Stimulated activated naive CD8-positive, alpha-beta T cell treated with anti-CD3 and anti-CD28 coated beads, Interleukin-15, amount 100 ng/mL, for 72 hours (primary cell): ENCODE measurements at regions not wholly inside any gene's neighbourhood (a gene's known extent, or its start where the extent isn't known, plus 50 kb on each side); places are given as distances from the start of the nearest gene placed in this dataset.
"Not testable (repeated sequence)": the region's sequence is repeated elsewhere in the genome, so short reads cannot be mapped to it uniquely, and the experiment has no call there.

ENCODE experiments used
- ATAC-seq: fragments of 150-1000 bp; cut with Tn5 transposase; 2 replicates; pipeline ENCODE4 v1.10.0; 2021; ENCODE audit warnings: mild to moderate bottlenecking, moderate library complexity
- DNase-seq, 2 donors: peaks; one replicate each; pipeline ENCODE4 v3.0.0; 2021 to 2022
- H3K27ac Mint-ChIP-seq, 2 donors: one replicate each; pipeline ENCODE4 v1.8.0; 2022; ENCODE audit warnings: mild to moderate bottlenecking in 2 of 2, mixed read lengths in 2 of 2, moderate library complexity in 2 of 2
- H3K27me3 Mint-ChIP-seq: one replicate; pipeline ENCODE4 v1.8.0; 2022; ENCODE audit warnings: mixed read lengths
- H3K4me1 Mint-ChIP-seq: one replicate; pipeline ENCODE4 v1.8.0; 2022; ENCODE audit warnings: mild to moderate bottlenecking, mixed read lengths
- H3K4me3 Mint-ChIP-seq, 2 donors: one replicate each; pipeline ENCODE4 v1.8.0; 2022; ENCODE audit warnings: mild to moderate bottlenecking in 2 of 2, mixed read lengths in 2 of 2, moderate library complexity in 1 of 2
- H3K9me3 Mint-ChIP-seq, 2 donors: one replicate each; pipeline ENCODE4 v1.8.0; 2022; ENCODE audit warnings: mixed read lengths in 2 of 2

- Mint-ChIP-seq H3K27me3 (no peaks in the 10 kb centered on the region), H3K9me3 (peaks cover 7 to 9% of the 10 kb centered on the region in 2 donors), H3K4me3 (no peak overlapping the region), H3K27ac (no peak overlapping the region), H3K4me1 (no peaks in the 10 kb centered on the region)
- ATAC-seq = no peak
- DNase-seq = no peak
Measured at GRCh38 chr4:160709026-160709425, 1454.8 kb downstream of the FSTL5 start.

- H3K27me3 Mint-ChIP-seq = no peaks in the 10 kb centered on the region
- peaks cover 7 to 9% of the 10 kb centered on the region in 2 donors for H3K9me3 Mint-ChIP-seq
- no peak overlapping the region for H3K4me3 Mint-ChIP-seq
- H3K4me1 Mint-ChIP-seq = no peaks in the 10 kb centered on the region
- H3K27ac Mint-ChIP-seq = no peak overlapping the region
- DNase-seq = no peak
- ATAC-seq = no peak
Measured at GRCh38 chr4:160709546-160709945, 1454.3 kb downstream of the FSTL5 start.

- no peaks in the 10 kb centered on the region for H3K9me3 Mint-ChIP-seq
- DNase-seq (no peak), ATAC-seq (no peak)
- H3K4me1 Mint-ChIP-seq = no peaks in the 10 kb centered on the region
- H3K27me3 Mint-ChIP-seq = no peaks in the 10 kb centered on the region
- H3K4me3 Mint-ChIP-seq = no peak overlapping the region
- no peak overlapping the region for H3K27ac Mint-ChIP-seq
Measured at GRCh38 chr4:160716551-160716950, 1447.2 kb downstream of the FSTL5 start.

GRCh38 chr4:160717848-160718247, 1446.0 kb downstream of the FSTL5 start:
- no peak overlapping the region for H3K27ac Mint-ChIP-seq
- H3K27me3 Mint-ChIP-seq = no peaks in the 10 kb centered on the region
- H3K9me3 Mint-ChIP-seq = no peaks in the 10 kb centered on the region
- no peak for ATAC-seq
- DNase-seq = no peak
- H3K4me1 Mint-ChIP-seq = no peaks in the 10 kb centered on the region
- H3K4me3 Mint-ChIP-seq = no peak overlapping the region

GRCh38 chr4:160724063-160724462, 1439.7 kb downstream of the FSTL5 start:
- H3K27ac Mint-ChIP-seq = no peak overlapping the region
- no peak overlapping the region for H3K4me3 Mint-ChIP-seq
- H3K4me1 Mint-ChIP-seq = no peaks in the 10 kb centered on the region
- DNase-seq (no peak), ATAC-seq (no peak)
- peaks cover 0 to 2% of the 10 kb centered on the region in 2 donors for H3K9me3 Mint-ChIP-seq
- no peaks in the 10 kb centered on the region for H3K27me3 Mint-ChIP-seq

- Mint-ChIP-seq H3K9me3 (peaks cover 18 to 26% of the 10 kb centered on the region in 2 donors), H3K27me3 (no peaks in the 10 kb centered on the region), H3K27ac (no peak overlapping the region), H3K4me1 (no peaks in the 10 kb centered on the region), H3K4me3 (no peak overlapping the region)
- ATAC-seq = no peak
- DNase-seq = no peak
Measured at GRCh38 chr4:160745126-160745525, 1418.7 kb downstream of the FSTL5 start.

- ATAC-seq, H3K27me3 Mint-ChIP-seq, DNase-seq, H3K4me1 Mint-ChIP-seq, H3K4me3 Mint-ChIP-seq, H3K27ac Mint-ChIP-seq: not testable (repeated sequence)
- H3K9me3 Mint-ChIP-seq = peaks cover 18 to 21% of the 10 kb centered on the region in 2 donors
Measured at GRCh38 chr4:160746585-160746984, 1417.2 kb downstream of the FSTL5 start.

- no peak overlapping the region for H3K27ac Mint-ChIP-seq
- ATAC-seq (no peak), DNase-seq (no peak)
- H3K27me3 Mint-ChIP-seq = no peaks in the 10 kb centered on the region
- no peak overlapping the region for H3K4me3 Mint-ChIP-seq
- peaks cover 6 to 7% of the 10 kb centered on the region in 2 donors for H3K9me3 Mint-ChIP-seq
- no peaks in the 10 kb centered on the region for H3K4me1 Mint-ChIP-seq
Measured at GRCh38 chr4:160772668-160773067, 1391.1 kb downstream of the FSTL5 start.

- no peaks in the 10 kb centered on the region for H3K4me1 Mint-ChIP-seq
- no peaks in the 10 kb centered on the region for H3K27me3 Mint-ChIP-seq
- DNase-seq = no peak
Measured at GRCh38 chr4:160795216-160795615, 1368.6 kb downstream of the FSTL5 start.

GRCh38 chr4:160808174-160808573, 1355.6 kb downstream of the FSTL5 start:
- no peak for ATAC-seq
- H3K27me3 Mint-ChIP-seq = no peaks in the 10 kb centered on the region
- H3K9me3 Mint-ChIP-seq = peaks cover 0 to 5% of the 10 kb centered on the region in 2 donors

More at GRCh38 chr4:160795216-160795615, 1368.6 kb downstream of the FSTL5 start:
- ATAC-seq = no peak
- Mint-ChIP-seq H3K27ac (no peak overlapping the region), H3K4me3 (no peak overlapping the region), H3K9me3 (peaks cover 20 to 28% of the 10 kb centered on the region in 2 donors)

GRCh38 chr4:160809576-160809975, 1354.2 kb downstream of the FSTL5 start:
- Mint-ChIP-seq H3K9me3 (peaks cover 0 to 5% of the 10 kb centered on the region in 2 donors), H3K27me3 (no peaks in the 10 kb centered on the region), H3K4me3 (no peak overlapping the region), H3K27ac (no peak overlapping the region), H3K4me1 (no peaks in the 10 kb centered on the region)
- no peak for ATAC-seq
- no peak for DNase-seq

More at GRCh38 chr4:160808174-160808573, 1355.6 kb downstream of the FSTL5 start:
- H3K4me1 Mint-ChIP-seq = no peaks in the 10 kb centered on the region
- DNase-seq = no peak
- no peak overlapping the region for H3K4me3 Mint-ChIP-seq
- H3K27ac Mint-ChIP-seq = no peak overlapping the region

GRCh38 chr4:160810424-160810823, 1353.4 kb downstream of the FSTL5 start:
- H3K4me1 Mint-ChIP-seq = no peaks in the 10 kb centered on the region
- no peaks in the 10 kb centered on the region for H3K27me3 Mint-ChIP-seq
- ATAC-seq = no peak
- peaks cover 0 to 5% of the 10 kb centered on the region in 2 donors for H3K9me3 Mint-ChIP-seq
- H3K27ac Mint-ChIP-seq = no peak overlapping the region
- no peak for DNase-seq
- H3K4me3 Mint-ChIP-seq = no peak overlapping the region

- ATAC-seq = no peak
Measured at GRCh38 chr4:160810941-160811340, 1352.9 kb downstream of the FSTL5 start.

GRCh38 chr4:160811956-160812355, 1351.8 kb downstream of the FSTL5 start:
- DNase-seq = no peak
- no peak for ATAC-seq
- Mint-ChIP-seq H3K27ac (no peak overlapping the region), H3K4me1 (no peaks in the 10 kb centered on the region), H3K27me3 (no peaks in the 10 kb centered on the region), H3K4me3 (no peak overlapping the region), H3K9me3 (peaks cover 0 to 5% of the 10 kb centered on the region in 2 donors)

More at GRCh38 chr4:160810941-160811340, 1352.9 kb downstream of the FSTL5 start:
- no peak overlapping the region for H3K4me3 Mint-ChIP-seq
- H3K9me3 Mint-ChIP-seq = peaks cover 0 to 5% of the 10 kb centered on the region in 2 donors
- H3K27me3 Mint-ChIP-seq = no peaks in the 10 kb centered on the region
- H3K27ac Mint-ChIP-seq = no peak overlapping the region
- DNase-seq = no peak
- no peaks in the 10 kb centered on the region for H3K4me1 Mint-ChIP-seq

GRCh38 chr4:160814726-160815125, 1349.1 kb downstream of the FSTL5 start:
- Mint-ChIP-seq H3K4me1 (no peaks in the 10 kb centered on the region), H3K27ac (no peak overlapping the region), H3K9me3 (no peaks in the 10 kb centered on the region), H3K4me3 (no peak overlapping the region), H3K27me3 (no peaks in the 10 kb centered on the region)
- DNase-seq (no peak), ATAC-seq (no peak)

- Mint-ChIP-seq H3K9me3 (peaks cover 0 to 10% of the 10 kb centered on the region in 2 donors), H3K27ac (no peak overlapping the region), H3K27me3 (no peaks in the 10 kb centered on the region), H3K4me1 (no peaks in the 10 kb centered on the region), H3K4me3 (no peak overlapping the region)
- ATAC-seq (no peak), DNase-seq (no peak)
Measured at GRCh38 chr4:160818571-160818970, 1345.2 kb downstream of the FSTL5 start.

- H3K4me1 Mint-ChIP-seq = no peaks in the 10 kb centered on the region
- no peaks in the 10 kb centered on the region for H3K27me3 Mint-ChIP-seq
- H3K27ac Mint-ChIP-seq = no peak overlapping the region
- H3K9me3 Mint-ChIP-seq = peaks cover 0 to 10% of the 10 kb centered on the region in 2 donors
- no peak overlapping the region for H3K4me3 Mint-ChIP-seq
- DNase-seq (no peak), ATAC-seq (no peak)
Measured at GRCh38 chr4:160819791-160820190, 1344.0 kb downstream of the FSTL5 start.
